C4-2B (cell line): ENCODE measurements at regions not wholly inside any gene's neighbourhood (a gene's known extent, or its start where the extent isn't known, plus 50 kb on each side); places are given as distances from the start of the nearest gene placed in this dataset.

Experiments used
- ZFX ChIP-seq: fragments of 450-650 bp; IDR thresholded peaks from 2 replicates; pipeline ENCODE4 v1.6.1; 2017
- TF ChIP-seq, protein P1 (sequence below): fragments of 450-650 bp; conservative IDR thresholded peaks from 2 replicates; pipeline ENCODE4 v1.5.1; 2017; ENCODE audit warnings: mild to moderate bottlenecking

DNA sequence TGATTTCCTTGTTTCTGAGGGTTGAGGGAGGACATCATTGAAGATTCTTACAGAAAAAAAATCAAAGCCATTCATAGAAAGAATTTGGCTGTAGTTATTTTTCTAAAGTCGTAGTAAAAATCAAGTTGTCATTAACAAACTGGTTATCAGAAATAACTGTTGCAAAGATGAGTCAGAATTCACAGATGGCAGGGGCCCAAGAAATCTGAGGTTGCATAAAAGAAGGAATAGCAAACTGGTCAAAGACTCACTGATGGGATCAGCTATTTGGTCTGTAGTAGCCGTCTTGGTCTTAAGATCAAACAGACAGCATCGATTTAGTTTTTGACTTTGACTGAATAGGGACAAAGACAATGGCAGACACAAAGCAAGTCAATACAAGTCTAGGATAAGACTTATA, 334.3 kb downstream of the FIGN start:
- TF ChIP-seq, protein P1, sequence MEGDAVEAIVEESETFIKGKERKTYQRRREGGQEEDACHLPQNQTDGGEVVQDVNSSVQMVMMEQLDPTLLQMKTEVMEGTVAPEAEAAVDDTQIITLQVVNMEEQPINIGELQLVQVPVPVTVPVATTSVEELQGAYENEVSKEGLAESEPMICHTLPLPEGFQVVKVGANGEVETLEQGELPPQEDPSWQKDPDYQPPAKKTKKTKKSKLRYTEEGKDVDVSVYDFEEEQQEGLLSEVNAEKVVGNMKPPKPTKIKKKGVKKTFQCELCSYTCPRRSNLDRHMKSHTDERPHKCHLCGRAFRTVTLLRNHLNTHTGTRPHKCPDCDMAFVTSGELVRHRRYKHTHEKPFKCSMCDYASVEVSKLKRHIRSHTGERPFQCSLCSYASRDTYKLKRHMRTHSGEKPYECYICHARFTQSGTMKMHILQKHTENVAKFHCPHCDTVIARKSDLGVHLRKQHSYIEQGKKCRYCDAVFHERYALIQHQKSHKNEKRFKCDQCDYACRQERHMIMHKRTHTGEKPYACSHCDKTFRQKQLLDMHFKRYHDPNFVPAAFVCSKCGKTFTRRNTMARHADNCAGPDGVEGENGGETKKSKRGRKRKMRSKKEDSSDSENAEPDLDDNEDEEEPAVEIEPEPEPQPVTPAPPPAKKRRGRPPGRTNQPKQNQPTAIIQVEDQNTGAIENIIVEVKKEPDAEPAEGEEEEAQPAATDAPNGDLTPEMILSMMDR, result no peak
- TF ChIP-seq ZFX, result no peak
